Natural killer cell (primary cell): ENCODE measurements at regions not wholly inside any gene's neighbourhood (a gene's known extent, or its start where the extent isn't known, plus 50 kb on each side); places are given as distances from the start of the nearest gene placed in this dataset.

ENCODE experiments used
- ATAC-seq, 3 donors: fragments of 150-1000 bp in 2 of 3; fragments of 200-7000 bp in 1 of 3; cut with Tn5 transposase; 1 replicate in 1 of 3; 2 replicates in 2 of 3; pipeline ENCODE4 v1.10.0; 2021; ENCODE audit warnings: mild to moderate bottlenecking in 2 of 3, moderate library complexity in 2 of 3
- DNase-seq, 2 donors: peaks; one replicate each; pipeline versions ENCODE4 v3.0.0 to v3.0.0-alpha.2; 2013 to 2021; ENCODE audit warnings: mixed read lengths in 1 of 2
- H3K27ac ChIP-seq: one replicate; pipeline ENCODE4 v1.5.1; 2013; ENCODE audit warnings: mild to moderate bottlenecking, low read length
- H3K27me3 ChIP-seq: one replicate; pipeline ENCODE4 v1.6.1; 2013; ENCODE audit warnings: low read length; ENCODE audit not compliant: control insufficient read depth, insufficient read depth
- H3K36me3 ChIP-seq: one replicate; pipeline ENCODE4 v1.6.1; 2013; ENCODE audit warnings: low read length; ENCODE audit not compliant: control insufficient read depth, insufficient read depth
- H3K4me1 ChIP-seq: one replicate; pipeline ENCODE4 v1.6.1; 2013; ENCODE audit warnings: low read length; ENCODE audit not compliant: control insufficient read depth, insufficient read depth
- H3K4me3 ChIP-seq: one replicate; pipeline ENCODE4 v1.5.1; 2013; ENCODE audit warnings: low read length
- H3K9me3 ChIP-seq: one replicate; pipeline ENCODE4 v1.6.1; 2013; ENCODE audit warnings: low read length; ENCODE audit not compliant: control insufficient read depth, insufficient read depth
- H3K27ac Mint-ChIP-seq, 2 donors: one replicate each; pipeline ENCODE4 v1.8.0; 2022; ENCODE audit warnings: mild to moderate bottlenecking in 2 of 2, mixed read lengths in 2 of 2, moderate library complexity in 1 of 2
- H3K27me3 Mint-ChIP-seq, 2 donors: one replicate each; pipeline ENCODE4 v1.8.0; 2022; ENCODE audit warnings: low read depth in 2 of 2, mixed read lengths in 2 of 2
- H3K36me3 Mint-ChIP-seq: one replicate; pipeline ENCODE4 v1.8.0; 2022; ENCODE audit warnings: mixed read lengths
- H3K4me1 Mint-ChIP-seq, 2 donors: one replicate each; pipeline ENCODE4 v1.8.0; 2022; ENCODE audit warnings: mixed read lengths in 2 of 2
- H3K4me3 Mint-ChIP-seq: one replicate; pipeline ENCODE4 v1.8.0; 2022; ENCODE audit warnings: mild to moderate bottlenecking, moderate library complexity, mixed read lengths
- H3K9me3 Mint-ChIP-seq, 2 donors: one replicate each; pipeline ENCODE4 v1.8.0; 2022; ENCODE audit warnings: mixed read lengths in 2 of 2
- CTCF ChIP-seq: fragments of 200-600 bp; IDR thresholded peaks from one replicate; pipeline ENCODE4 v1.8.0; 2022; ENCODE audit warnings: antibody characterized with exemption
- WGBS: methylation state at CpG from one replicate; pipeline ENCODE4 v1.1.7; 2013; ENCODE audit warnings: missing lambda C conversion rate; ENCODE audit not compliant: insufficient coverage; 5-methylcytosine and 5-hydroxymethylcytosine counted together
- intact Hi-C: fragments of 100-400 bp; cut with micrococcal nuclease; formaldehyde crosslinking; loops from one replicate; pipeline ENCODE4 v1.14.2; 2022

- DNase-seq: no peak
- no peak for TF ChIP-seq CTCF
- no peaks in the 10 kb centered on the region for H3K36me3 ChIP-seq
- peaks cover 16 to 40% of the 10 kb centered on the region in 2 donors for H3K4me1 Mint-ChIP-seq
- H3K27ac Mint-ChIP-seq: no peak overlapping the region
- H3K27ac ChIP-seq: no peak overlapping the region
- H3K36me3 Mint-ChIP-seq: no peaks in the 10 kb centered on the region
- no peaks in the 10 kb centered on the region for H3K27me3 ChIP-seq
- ATAC-seq: no peak
- H3K4me3 ChIP-seq: no peak overlapping the region
- 100% methylated on average over 2 of the region's 2 CpGs for WGBS
- no peaks in the 10 kb centered on the region for H3K27me3 Mint-ChIP-seq
- no peak overlapping the region for H3K4me3 Mint-ChIP-seq
- H3K4me1 ChIP-seq: peaks cover 5% of the 10 kb centered on the region
- H3K9me3 ChIP-seq: no peaks in the 10 kb centered on the region
- intact Hi-C loops: no loop called here
- no peaks in the 10 kb centered on the region for H3K9me3 Mint-ChIP-seq
Measured at GRCh38 chr20:19096843-19097242, 115.6 kb upstream of the SLC24A3 start.

DNA sequence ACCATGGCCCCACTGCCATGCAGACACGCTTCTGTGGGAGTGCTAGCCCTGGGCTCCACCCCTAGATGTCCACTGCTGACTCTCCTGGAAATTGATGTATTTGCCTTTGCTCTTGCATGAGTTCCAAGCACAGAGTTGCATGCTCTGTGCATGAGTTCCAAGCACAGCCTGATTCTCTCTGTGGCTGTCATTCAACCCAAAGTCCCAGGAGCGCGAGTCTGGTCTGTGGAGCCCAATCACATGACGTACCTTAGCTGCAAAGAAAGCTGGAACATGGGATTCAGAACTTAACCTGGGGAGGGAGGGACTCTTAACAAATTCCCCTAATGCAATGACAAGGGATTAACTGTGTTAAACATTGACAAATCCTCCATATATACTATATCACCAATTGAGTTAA, 114.3 kb upstream of the SLC24A3 start:
- no peaks in the 10 kb centered on the region for H3K27me3 ChIP-seq
- WGBS: 93% methylated on average over 4 of the region's 4 CpGs
- intact Hi-C loops: no loop called here
- no peak overlapping the region for H3K4me3 ChIP-seq
- H3K27me3 Mint-ChIP-seq: no peaks in the 10 kb centered on the region
- H3K4me1 Mint-ChIP-seq: peaks cover 16 to 40% of the 10 kb centered on the region in 2 donors
- TF ChIP-seq CTCF: no peak
- H3K27ac Mint-ChIP-seq: no peak overlapping the region
- H3K9me3 ChIP-seq: no peaks in the 10 kb centered on the region
- no peaks in the 10 kb centered on the region for H3K36me3 ChIP-seq
- no peaks in the 10 kb centered on the region for H3K9me3 Mint-ChIP-seq
- no peak overlapping the region for H3K4me3 Mint-ChIP-seq
- no peak overlapping the region for H3K27ac ChIP-seq
- DNase-seq (no peak), ATAC-seq (no peak)
- H3K36me3 Mint-ChIP-seq: no peaks in the 10 kb centered on the region
- peaks cover 5% of the 10 kb centered on the region for H3K4me1 ChIP-seq

- peak overlapping the region; percentile 11 to 81 for H3K27ac Mint-ChIP-seq
- no peak for TF ChIP-seq CTCF
- no peaks in the 10 kb centered on the region for H3K36me3 Mint-ChIP-seq
- intact Hi-C loops: no loop called here
- no peaks in the 10 kb centered on the region for H3K27me3 Mint-ChIP-seq
- no peak overlapping the region for H3K27ac ChIP-seq
- H3K9me3 ChIP-seq: no peaks in the 10 kb centered on the region
- no peak overlapping the region for H3K4me3 ChIP-seq
- H3K9me3 Mint-ChIP-seq: no peaks in the 10 kb centered on the region
- ATAC-seq: peak in 1 of 3 donors; percentile 58
- no peaks in the 10 kb centered on the region for H3K27me3 ChIP-seq
- H3K4me1 Mint-ChIP-seq: peaks cover 16 to 40% of the 10 kb centered on the region in 2 donors
- peak overlapping the region; percentile 55 for H3K4me3 Mint-ChIP-seq
- DNase-seq: no peak
- peaks cover 5% of the 10 kb centered on the region for H3K4me1 ChIP-seq
- no peaks in the 10 kb centered on the region for H3K36me3 ChIP-seq
- WGBS: 70% methylated on average over 8 of the region's 8 CpGs
Measured at GRCh38 chr20:19098806-19099578, 113.5 kb upstream of the SLC24A3 start.
